ENCODE measurements at regions not wholly inside any gene's neighbourhood (a gene's known extent, or its start where the extent isn't known, plus 50 kb on each side); places are given as distances from the start of the nearest gene placed in this dataset.

DNA sequence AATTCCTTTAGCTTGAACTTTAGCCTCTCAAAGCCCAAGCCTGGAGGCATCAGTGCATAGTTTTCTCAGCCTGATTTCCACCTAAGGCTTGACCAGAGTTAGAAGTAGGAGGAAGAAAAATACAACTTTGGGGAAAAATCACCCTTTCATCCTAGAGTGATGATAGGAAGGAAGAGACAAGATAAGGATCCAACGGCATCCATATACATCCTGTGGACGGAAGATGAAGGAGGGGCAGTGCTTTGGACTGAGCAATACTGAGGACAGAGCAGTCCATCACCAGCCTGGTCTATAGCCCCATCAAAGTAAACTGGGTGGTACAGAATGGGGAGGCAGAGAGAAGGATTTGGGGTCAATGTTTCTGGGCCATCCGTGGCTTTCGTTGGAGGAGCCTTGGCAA is 247.9 kb downstream of the FAM76B start:
- no peak for TF ChIP-seq POLR2AphosphoS5 (IDR thresholded peaks at IDR 0.05)
- TF ChIP-seq, protein P1, sequence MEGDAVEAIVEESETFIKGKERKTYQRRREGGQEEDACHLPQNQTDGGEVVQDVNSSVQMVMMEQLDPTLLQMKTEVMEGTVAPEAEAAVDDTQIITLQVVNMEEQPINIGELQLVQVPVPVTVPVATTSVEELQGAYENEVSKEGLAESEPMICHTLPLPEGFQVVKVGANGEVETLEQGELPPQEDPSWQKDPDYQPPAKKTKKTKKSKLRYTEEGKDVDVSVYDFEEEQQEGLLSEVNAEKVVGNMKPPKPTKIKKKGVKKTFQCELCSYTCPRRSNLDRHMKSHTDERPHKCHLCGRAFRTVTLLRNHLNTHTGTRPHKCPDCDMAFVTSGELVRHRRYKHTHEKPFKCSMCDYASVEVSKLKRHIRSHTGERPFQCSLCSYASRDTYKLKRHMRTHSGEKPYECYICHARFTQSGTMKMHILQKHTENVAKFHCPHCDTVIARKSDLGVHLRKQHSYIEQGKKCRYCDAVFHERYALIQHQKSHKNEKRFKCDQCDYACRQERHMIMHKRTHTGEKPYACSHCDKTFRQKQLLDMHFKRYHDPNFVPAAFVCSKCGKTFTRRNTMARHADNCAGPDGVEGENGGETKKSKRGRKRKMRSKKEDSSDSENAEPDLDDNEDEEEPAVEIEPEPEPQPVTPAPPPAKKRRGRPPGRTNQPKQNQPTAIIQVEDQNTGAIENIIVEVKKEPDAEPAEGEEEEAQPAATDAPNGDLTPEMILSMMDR (IDR thresholded peaks at IDR 0.05): no peak
- TF ChIP-seq EP300 (IDR thresholded peaks at IDR 0.05): no peak
- no peak for TF ChIP-seq POLR2A (IDR thresholded peaks at IDR 0.05)
